DMS53 treated with DMSO at 0.1 percent for 48 hours (cell line): ENCODE measurements at regions not wholly inside any gene's neighbourhood (a gene's known extent, or its start where the extent isn't known, plus 50 kb on each side); places are given as distances from the start of the nearest gene placed in this dataset.
"Not testable (repeated sequence)": the region's sequence is repeated elsewhere in the genome, so short reads cannot be mapped to it uniquely, and the experiment has no call there.

Experiments
- DNase-seq: peaks from one replicate; lab custom pipeline; 2025; ENCODE audit not compliant: unreplicated experiment; lab: John Stamatoyannopoulos, UW

DNA sequence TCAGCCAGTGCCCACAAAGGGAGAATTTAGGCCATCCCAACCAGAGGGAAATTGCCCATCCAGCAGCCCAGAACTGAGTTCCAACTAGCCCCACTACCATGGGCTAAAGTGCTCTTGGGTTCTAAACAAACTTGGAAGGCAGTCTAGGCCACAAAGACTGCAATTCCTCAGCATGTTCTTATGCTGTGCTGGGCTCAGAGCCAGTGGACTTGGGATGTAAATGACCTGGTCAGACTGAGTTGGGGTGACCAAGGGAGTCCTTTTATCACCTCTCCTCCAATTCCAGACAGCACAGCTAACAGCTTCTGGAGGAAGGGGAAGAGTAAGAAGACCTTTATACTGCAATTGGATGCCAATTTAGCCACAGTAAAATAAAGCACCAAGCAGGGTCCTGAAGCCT lies 607.2 kb upstream of the KCND2 start:
- no peak for DNase-seq

DNA sequence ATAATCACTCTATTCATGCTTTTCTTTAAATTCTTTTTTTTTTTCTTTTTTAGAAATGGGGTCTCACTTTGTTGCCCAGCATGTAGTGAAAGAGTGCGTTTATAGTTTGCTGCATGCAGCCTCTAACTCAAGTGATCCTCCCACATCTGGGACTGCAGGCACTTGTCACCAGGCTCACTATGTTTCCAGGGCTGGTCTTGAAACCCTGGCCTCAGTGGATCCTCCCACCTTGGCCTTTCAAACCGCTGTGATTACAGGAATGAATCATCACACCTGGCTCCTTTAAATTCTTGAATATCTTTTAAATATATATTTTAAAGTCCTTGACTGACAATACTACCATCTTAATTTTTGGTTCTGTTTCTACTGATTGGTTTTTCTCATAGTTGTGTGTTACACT lies 591.6 kb upstream of the KCND2 start:
- DNase-seq: no peak

DNA sequence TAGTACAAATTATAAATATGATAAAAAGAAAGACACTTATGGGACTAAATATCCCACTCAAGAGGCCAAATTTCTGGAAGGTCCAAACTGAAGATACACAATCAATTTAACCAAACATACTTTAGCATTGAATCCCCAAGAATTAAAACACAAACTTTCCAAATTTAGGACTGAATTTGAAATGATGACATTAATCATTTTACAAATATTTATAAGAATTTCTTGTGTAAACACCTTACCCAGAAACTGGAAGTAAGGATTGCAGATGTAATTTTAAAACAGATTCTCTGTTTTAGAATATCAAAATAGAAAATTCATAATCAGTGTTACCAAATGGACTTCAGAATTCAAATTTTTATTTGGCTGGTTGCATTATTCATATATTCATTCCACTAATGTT lies 588.2 kb upstream of the KCND2 start:
- no peak for DNase-seq

DNA sequence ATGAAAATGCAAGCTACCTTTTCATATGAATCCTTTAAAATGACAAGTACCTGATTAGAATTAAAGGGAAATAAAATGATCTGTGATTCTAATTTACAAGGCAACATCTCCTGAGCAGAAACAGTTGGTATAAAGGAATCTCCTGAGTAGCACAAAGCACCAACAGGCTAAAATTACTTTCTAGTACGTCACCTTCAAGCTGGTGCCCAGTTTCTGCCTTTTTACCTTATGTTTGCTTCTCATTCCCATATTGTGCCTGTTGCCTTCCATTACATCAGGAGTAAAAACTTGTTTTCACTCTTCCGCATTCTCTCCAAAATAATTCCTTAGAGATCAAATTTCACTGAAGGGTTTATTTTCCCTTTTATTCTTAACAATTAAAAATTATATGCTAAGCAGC lies 587.1 kb upstream of the KCND2 start:
- DNase-seq: no peak

DNA sequence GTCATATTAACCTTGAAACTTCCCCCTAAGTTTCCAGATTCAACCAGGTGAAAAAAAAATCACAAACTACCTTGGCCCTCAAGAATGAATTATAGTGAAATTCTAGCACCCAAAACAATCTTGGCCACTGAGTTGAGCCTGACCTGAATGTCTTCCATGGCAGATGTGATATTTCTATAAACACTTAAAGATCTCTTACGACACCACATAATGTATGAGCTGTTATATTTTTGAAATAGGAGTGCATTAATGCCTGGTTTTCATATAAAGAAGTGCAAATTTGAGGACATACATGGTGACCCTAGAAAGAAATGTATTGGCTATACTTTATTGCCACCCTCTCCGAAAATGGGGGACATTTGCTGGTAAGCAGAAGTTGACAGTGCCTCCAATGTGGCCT lies 584.1 kb upstream of the KCND2 start:
- no peak for DNase-seq

DNA sequence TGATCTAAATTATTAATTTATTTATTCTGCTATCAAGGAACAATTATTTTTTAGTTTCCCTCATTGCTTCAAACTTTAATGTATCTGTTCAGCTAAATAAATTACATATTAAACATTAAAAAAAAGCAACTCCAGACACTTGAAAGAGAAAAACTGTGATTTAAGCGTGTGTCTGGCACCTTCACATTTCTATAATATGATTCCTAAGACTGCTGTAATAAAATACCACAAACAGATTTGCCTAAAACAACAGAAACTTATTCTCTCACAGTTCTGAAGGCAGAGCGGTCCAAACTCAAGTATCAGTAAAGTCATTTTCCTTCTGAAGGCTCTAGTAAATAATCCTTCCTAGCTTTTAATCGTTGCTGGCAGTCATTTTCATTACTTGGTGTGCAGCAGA lies 580.4 kb upstream of the KCND2 start:
- no peak for DNase-seq

DNA sequence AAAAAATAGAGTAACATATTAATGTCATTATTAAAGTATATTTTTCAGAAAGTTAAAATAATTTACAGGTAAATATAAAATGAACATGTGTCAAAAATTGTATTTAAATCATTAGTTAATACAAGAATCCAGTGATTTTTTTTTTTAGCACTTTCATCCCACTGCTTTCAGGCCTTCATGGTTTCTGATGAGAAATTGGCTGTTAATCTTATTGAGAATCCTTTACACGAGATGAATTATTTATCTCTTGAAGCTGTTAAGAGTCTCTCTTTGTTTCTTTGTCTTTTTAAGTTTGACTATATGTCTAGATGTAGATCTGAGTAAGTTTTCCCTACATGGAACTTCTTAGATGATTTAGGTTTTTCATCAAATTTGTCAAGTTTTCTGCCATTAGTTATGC lies 578.5 kb upstream of the KCND2 start:
- DNase-seq: no peak

DNA sequence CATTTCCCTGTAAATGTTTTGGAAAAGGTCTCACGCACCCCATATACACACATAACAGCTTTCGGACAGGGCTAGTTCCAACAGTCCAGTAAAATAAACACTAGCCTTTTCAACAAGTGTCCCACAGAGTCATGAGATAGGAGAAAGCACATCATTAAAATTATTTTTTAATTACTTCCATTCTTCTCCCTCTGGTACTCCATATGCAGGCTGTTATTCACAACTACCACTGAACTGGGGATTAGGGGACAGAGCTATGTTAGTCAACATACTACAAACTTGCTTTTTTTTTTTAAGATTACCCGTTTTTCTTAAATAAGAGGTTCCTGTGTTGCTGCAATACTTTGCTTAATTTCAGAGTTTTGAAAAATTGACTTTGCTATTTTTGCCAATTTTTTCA lies 576.6 kb upstream of the KCND2 start:
- DNase-seq: no peak

DNA sequence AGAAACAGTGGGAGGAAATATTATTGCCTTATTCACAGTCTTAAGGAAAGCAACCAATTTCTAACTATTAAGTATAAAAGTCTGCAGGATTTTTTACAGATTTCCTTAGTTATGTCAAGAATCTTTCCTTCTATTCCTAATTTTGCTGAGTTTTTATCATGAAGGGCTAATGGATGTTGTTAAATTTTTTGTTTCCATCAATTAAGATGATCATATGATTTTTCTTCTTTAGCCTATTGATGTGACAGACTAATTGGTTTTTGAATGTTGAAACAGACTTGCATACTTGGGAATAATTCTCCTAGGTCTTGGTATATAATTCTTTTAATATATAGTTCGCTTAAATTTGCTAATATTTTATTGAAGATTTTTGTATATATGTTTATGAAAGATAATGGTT lies 569.1 kb upstream of the KCND2 start:
- no peak for DNase-seq

DNA sequence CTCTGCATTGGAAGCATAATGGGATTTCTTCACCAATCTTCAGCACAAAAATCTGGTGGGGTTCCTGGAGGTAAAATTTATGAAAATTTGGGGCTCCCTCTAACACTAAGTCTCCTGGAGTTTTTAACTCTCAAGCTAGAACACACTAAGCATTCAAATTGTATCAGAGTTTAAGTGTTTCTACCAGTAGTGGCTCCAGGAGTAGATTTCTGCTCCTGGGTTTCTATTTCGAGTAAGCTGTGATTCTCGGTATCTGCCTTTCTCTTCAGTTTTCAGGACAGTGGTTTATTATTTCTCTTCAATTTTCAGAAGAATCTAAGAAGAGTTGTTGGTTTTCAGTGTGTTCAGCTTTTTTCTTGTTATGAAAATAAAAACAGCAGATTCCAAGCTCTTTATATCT lies 566.4 kb upstream of the KCND2 start:
- DNase-seq: no peak

DNA sequence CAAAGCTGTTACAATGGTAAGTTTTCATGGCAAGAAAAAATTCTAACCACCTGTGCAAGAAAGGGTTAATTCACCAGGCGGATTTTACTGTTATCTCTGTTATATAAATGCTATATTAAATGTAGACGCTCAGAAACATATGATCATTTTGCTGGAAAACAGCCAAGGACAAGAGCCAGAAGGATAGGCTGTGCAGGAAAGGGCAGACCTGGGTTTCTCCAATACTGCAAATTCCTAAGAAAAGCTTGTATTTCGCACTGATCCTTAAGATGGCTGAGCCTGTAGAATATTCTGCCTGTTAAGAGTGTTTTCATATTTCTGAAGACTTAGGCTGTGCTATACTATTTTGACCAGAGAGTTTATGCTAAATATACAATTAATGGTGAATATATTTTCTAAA lies 564.1 kb upstream of the KCND2 start:
- DNase-seq: no peak

DNA sequence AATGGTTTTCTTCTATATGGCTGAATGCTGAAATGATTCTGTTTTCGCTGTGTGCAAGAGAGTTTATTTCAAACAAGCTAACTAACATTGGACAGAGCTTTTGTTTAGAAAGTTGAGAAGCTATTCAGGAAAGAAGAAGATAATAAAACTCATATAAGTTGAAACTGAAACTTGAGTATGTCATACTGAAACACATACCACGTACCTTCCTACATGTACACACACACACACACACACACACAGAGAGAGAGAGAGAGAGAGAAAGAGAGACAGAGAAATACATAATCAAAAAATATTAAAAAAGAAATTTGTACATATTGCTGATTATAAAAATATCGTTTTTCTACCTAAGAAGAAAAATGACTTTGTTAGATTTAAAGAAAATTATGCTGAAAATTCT lies 561.9 kb upstream of the KCND2 start:
- DNase-seq: no peak

DNA sequence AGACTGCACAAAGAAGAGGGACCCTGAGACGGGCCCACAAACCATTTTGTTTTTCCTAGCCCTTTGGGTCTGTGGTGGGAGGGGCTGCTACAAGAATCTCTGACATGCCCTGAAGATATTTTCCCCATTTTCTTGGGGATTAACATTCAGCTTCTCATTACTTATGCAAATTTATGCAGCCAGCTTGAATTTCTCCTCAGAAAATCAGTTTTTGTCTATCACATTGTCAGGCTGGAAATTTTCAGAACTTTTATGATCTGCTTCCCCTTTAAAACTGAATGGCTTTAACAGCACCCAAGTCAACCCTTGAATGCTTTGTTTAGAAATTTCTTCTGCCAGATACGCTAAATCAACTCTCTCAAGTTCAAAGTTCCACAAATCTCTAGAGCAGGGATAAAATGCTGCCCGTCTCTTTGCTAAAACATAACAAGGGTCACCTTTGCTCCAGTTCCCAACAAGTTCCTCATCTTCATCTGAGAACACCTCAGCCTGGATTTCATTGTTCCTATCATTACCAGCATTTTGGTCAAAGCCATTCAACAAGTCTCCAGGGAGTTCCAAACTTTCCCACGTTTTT lies 560.0 kb upstream of the KCND2 start:
- DNase-seq: no peak

DNA sequence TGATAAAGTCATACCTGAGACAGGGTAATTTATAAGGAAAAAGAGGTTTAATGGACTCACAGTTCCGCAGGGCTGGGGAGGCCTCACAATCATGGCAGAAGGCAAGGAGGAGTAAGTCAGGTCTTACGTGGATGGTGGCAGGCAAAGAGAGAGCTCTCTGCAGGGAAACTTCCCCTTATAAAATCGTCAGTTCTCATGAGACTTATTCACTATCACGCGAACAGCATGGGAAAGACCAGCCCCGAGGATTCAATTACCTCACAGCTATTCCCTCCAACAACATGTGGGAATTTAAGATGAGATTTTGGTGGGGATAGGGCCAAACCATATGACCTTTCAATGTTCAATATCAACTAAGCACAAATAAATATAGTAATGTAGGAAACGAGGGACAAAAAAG lies 559.4 kb upstream of the KCND2 start:
- DNase-seq: no peak

DNA sequence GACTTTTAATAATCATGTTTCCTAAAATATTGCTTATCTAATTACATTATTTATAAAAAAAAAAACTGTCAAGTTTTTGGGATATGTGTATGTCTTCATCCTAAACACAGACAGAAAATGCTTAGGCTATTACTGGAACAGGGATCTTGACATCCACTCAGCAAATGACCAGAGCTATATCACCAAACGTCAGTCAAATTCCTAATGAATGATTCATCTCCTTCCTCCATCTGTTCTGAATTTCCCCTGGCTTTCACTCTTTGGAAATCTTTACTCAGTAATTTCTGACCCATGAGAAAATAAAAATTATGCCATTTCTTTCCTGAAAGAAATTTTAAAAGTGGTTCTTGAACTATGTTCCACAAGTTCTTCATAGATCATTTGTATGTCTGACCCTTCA lies 552.4 kb upstream of the KCND2 start:
- DNase-seq: peak; percentile 47

DNA sequence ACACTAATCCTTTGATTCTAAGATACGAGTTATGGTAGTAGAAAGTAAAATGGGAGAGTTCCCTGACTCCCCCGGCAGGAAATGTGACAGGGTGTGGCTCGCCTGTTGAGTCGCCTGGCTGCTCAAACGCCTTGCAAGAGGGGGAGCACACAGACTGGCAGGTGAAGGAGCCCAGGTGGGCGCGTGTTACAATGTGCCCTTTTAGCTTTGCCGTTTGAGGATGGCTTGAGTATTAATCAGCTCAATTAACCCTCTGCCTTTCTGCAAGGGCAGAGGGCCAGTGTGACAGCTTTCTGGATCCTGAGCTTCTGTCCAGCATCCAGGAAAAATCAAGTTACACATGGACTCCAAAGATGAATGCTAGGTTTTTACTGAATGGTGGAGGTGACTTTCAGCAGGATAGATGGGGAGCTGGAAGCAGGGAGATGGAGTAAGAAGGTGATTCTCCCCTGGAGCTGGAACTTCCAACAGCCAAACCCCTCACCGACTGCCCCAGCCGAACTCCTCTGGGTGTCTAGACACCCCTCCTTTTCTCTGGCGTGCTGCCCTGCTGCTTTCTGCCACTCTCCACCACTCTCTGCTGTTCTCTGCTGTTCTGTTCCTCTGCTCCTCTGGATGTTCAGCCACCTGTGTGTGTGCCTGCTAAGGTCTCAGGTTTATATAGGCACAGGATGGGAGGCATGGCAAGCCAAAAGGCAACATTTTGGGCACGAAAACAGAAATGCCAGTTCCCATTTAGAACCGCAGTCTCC lies 548.8 kb upstream of the KCND2 start:
- no peak for DNase-seq

DNA sequence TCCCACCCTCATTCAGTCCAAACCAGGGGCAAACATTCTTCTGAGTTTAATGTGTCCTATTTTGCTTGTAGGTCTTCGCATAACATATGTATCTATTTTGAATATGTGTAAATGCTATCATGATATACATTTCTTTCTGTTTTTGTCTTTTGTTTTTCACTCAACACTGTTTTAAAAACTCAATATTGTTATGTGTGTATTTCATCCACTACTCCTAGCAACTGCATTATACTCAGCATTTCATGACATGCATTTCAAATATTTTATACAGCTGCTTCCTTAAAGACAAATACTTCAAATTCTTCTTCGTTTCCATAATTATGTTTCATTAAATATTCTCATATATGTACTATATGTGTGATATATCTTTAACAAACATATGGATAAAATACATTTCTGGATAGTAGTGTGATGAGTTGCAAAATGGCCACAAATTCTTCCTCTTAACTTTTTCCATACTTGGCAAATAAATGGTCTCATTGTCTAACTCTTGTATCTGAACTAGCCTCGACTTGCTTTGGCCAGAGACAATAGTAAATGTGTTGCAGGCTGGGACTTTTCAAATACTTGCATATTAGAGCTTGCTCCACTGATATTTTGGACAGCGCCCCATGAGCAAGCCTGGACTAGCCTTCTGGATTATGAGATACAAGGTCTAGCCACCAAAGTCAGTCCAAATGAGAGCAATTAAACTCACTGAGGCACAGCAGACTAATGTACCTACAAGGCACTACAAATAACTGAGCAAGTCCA lies 539.7 kb upstream of the KCND2 start:
- DNase-seq: no peak

DNA sequence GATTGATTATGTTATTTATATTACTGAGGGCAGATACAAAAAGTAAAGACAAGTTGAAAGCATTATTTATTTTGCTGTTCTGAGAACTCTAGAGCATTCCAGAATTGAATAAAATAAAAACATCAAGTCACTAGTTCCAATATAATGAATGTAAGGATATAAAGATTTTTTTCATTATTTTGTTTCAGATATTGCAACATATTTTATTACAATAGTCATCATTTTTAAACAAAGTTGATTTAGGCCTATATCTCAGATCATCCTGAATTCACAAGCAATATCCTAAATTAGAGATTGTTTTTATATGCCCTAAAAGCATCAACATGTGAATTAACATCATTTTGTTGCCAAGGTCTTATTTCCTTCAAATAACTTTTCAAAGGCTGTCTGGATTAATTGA lies 535.6 kb upstream of the KCND2 start:
- DNase-seq: no peak

DNA sequence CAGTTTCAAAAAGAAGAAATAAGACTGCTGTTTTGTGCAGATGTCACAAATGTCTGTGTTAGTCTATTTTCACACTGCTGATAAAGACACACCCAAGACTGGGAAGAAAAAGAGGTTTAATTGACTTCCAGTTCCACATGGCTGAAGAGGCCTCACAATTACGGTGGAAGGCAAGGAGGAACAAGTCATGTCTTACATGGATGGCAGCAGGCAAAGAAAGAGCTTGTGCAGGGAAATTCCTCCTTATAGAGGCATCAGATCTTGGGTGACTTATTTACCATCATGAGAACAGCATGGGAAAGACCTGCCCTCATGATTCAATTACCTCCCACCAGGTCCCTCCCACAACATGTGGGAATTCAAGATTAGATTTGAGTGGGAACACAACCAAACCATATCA lies 527.7 kb upstream of the KCND2 start:
- DNase-seq: not testable (repeated sequence)

DNA sequence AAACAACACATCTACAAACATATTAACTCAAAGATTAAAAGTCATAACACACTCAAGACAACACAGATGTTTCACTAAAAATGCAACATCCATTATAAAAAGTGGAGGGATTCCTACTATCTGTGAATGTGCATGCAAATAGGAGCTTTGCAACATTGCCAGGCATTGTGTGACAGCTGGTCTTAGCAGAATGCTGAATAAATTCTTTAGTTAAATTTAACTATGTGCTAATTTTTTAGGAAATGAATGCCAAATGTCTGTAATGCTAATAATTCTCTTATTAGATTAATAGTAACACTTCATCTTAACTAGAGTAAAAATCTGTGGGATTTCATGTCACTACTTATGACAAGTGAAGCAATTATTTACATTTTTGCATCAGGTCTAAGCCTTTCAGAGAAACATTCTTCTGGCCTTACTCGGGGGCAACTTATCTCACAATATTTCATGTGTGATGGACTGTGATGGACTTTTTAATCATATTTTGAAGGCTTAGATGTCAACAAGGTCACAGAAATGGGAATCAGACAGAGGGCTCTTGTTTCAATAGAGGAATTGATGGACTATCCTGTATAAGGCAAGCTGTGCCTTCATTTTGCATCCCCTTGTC lies 524.6 kb upstream of the KCND2 start:
- DNase-seq: no peak

DNA sequence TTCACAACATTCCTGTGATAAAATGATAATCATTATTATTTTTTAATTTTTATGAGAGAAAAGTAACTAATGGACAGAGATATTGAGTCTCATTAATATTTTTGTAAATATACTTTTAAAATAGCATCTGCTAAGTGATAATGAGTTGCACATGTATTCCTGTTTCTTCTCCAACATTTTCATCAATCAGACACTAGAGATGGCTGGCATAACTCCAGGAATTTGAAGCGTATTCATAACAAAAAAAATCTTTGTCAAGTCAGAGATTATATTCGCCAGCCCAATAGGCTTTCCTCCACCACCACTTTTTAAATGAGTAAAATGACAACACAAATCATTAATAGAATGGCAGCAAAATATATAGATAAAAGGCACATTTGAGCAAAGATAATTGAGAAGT lies 524.0 kb upstream of the KCND2 start:
- DNase-seq: no peak

DNA sequence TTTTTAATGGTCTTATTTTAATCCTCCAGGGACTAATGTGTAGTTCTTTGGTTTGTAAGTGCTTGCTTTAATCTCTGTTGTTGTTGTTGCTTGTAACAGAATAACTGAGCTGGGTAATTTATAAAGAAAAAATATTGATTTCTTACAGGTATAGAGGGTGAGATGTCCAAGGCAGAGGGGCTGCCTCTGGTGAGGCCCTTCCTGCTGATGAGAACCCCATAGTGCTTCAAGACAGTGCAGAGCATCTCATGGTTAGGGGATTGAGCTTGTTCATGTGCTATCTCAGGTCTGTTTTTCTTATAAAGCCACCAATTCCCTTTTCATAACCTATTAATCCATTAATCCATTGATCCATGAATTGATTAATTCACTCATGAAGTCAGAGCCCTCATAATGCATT lies 516.3 kb upstream of the KCND2 start:
- no peak for DNase-seq
